ENCODE measurements at regions not wholly inside any gene's neighbourhood (a gene's known extent, or its start where the extent isn't known, plus 50 kb on each side); places are given as distances from the start of the nearest gene placed in this dataset.

GRCh38 chrY:9041474-9041873, 295.8 kb upstream of the TSPY4 start:
- Histone ChIP-seq H3K36me3 (ENCODE audit: control insufficient read depth in 4 of 4, insufficient read depth in 3 of 4, low read depth in 1 of 4, low read length in 3 of 4) (no peaks in the 10 kb centered on the region), H3K9me3 (ENCODE audit: control insufficient read depth in 4 of 4, low read length in 3 of 4) (no peaks in the 10 kb centered on the region), H3K9ac (ENCODE audit: low read depth in 1 of 2, low read length in 2 of 2) (no peak overlapping the region), H3K27ac (ENCODE audit: low read depth in 1 of 2, low read length in 2 of 2) (no peak overlapping the region), H3K4me3 (ENCODE audit: low read depth in 1 of 3, low read length in 3 of 3) (no peak overlapping the region), H3K4me1 (ENCODE audit: control insufficient read depth in 4 of 4, insufficient read depth in 4 of 4, low read length in 3 of 4) (no peaks in the 10 kb centered on the region), H3K27me3 (ENCODE audit: control insufficient read depth in 4 of 4, insufficient read depth in 4 of 4, low read length in 3 of 4) (no peaks in the 10 kb centered on the region)
- no peak for TF ChIP-seq ZBTB33 (IDR thresholded peaks at IDR 0.05)
- TF ChIP-seq RXRA (IDR thresholded peaks at IDR 0.05): no peak
- TF ChIP-seq YY1 (IDR thresholded peaks at IDR 0.05): no peak
- no peak for TF ChIP-seq HNF4A (conservative IDR thresholded peaks at IDR 0.05)
- TF ChIP-seq FOXA2 (IDR thresholded peaks at IDR 0.05): no peak
- no peak for DNase-seq (ENCODE audit: low spot score)
- WGBS: 66% methylated on average over 3 of the region's 3 CpGs
